ENCODE measurements at regions not wholly inside any gene's neighbourhood (a gene's known extent, or its start where the extent isn't known, plus 50 kb on each side); places are given as distances from the start of the nearest gene placed in this dataset.

DNA sequence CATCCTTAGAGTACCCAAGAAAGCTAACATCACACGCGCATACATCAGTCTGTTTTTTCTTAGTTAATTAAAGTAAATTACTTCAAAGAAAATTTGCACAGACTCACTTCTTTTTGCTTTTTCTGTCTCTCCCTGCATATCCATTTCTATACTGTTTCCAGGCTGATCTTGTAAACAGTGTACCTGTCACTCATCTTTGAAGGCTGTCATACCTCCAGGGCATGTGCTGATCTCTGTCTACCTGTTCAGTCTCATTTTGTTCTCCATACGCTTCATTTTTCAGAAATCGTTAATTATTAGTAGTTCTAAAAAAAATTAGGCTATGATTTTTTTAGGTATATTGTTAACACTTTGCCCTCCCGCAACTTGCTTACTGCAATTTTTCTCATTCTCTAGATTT, 313.9 kb upstream of the ROBO2 start:
- H2AFZ ChIP-seq (ENCODE audit: low read depth, low read length): no peak overlapping the region
- no peak for TF ChIP-seq POLR2B (IDR thresholded peaks at IDR 0.05; ENCODE audit: low read depth, partially characterized antibody)
- TF ChIP-seq HOXB6 (CRISPR knock-in tag; IDR thresholded peaks at IDR 0.05; ENCODE audit: borderline replicate concordance): no peak
- TF ChIP-seq CHD2 (IDR thresholded peaks at IDR 0.05; ENCODE audit: low read depth, low read length): no peak
- TF ChIP-seq MXD1 (CRISPR knock-in tag; IDR thresholded peaks at IDR 0.05; ENCODE audit: borderline replicate concordance, poor library complexity, severe bottlenecking): no peak
- TF ChIP-seq RNF219 (CRISPR knock-in tag; IDR thresholded peaks at IDR 0.05): no peak
- no peak for TF ChIP-seq DNMT1 (IDR thresholded peaks at IDR 0.05)
- no peak for TF ChIP-seq ZNF785 (CRISPR knock-in tag; IDR thresholded peaks at IDR 0.05)
- no peak for TF ChIP-seq SNIP1 (IDR thresholded peaks at IDR 0.05; ENCODE audit: low read depth)
- no peak for TF ChIP-seq MITF (IDR thresholded peaks at IDR 0.05)
- TF ChIP-seq RAD51 (IDR thresholded peaks at IDR 0.05; ENCODE audit: borderline replicate concordance, low read depth): no peak
- intact Hi-C loops (cut with micrococcal nuclease) (no loop called here), in situ Hi-C loops (cut with MboI) (no loop called here)
- ATAC-seq (no peak), DNase-seq (ENCODE audit: extremely low read depth in 1 of 4, low spot score in 3 of 4) (no peak), FAIRE-seq (no peak)
- 20% methylated on average over 4 of the region's 5 CpGs for WGBS (ENCODE audit: insufficient coverage, low coverage, missing lambda C conversion rate)
- no peaks in the 10 kb centered on the region for H4K20me1 ChIP-seq (replicated peaks; ENCODE audit: control insufficient read depth, insufficient read depth, low read length)
- H3K36me3 ChIP-seq (ENCODE audit: control insufficient read depth, insufficient read depth, low read length): no peaks in the 10 kb centered on the region
- CTCF ChIA-PET (ENCODE audit: low intra/inter-chr PET ratio): no interaction called here
- H3K27ac ChIP-seq (ENCODE audit: extremely low read depth, low read depth, low read length): no peak overlapping the region
- H3K4me1 ChIP-seq (replicated peaks in 1 of 2; ENCODE audit: control insufficient read depth in 2 of 2, insufficient read depth in 2 of 2, low read length in 2 of 2): no peaks in the 10 kb centered on the region
- H3K9me1 ChIP-seq (ENCODE audit: control insufficient read depth, insufficient read depth, low read length): no peaks in the 10 kb centered on the region
- no peak overlapping the region for H3K4me2 ChIP-seq (ENCODE audit: insufficient read depth, low read length)
- no peaks in the 10 kb centered on the region for H3K79me2 ChIP-seq (ENCODE audit: control insufficient read depth, insufficient read depth, low read length)
- H3K9me3 ChIP-seq (replicated peaks; ENCODE audit: control insufficient read depth, insufficient read depth, low read depth, low read length): no peaks in the 10 kb centered on the region
- H3K4me3 ChIP-seq: no peak overlapping the region
- BruUV-seq (replicated peaks): no TSS peak
- no peak overlapping the region for H3K9ac ChIP-seq (ENCODE audit: insufficient read depth in 1 of 2, low read depth in 2 of 2, low read length in 2 of 2)
- H3K27me3 ChIP-seq (ENCODE audit: control insufficient read depth in 2 of 2, insufficient read depth in 2 of 2, low read length in 2 of 2): no peaks in the 10 kb centered on the region
- POLR2A ChIA-PET: no interaction called here

Data from K562 (cell line).